ENCODE measurements at regions not wholly inside any gene's neighbourhood (a gene's known extent, or its start where the extent isn't known, plus 50 kb on each side); places are given as distances from the start of the nearest gene placed in this dataset.

- TF ChIP-seq, protein P1, sequence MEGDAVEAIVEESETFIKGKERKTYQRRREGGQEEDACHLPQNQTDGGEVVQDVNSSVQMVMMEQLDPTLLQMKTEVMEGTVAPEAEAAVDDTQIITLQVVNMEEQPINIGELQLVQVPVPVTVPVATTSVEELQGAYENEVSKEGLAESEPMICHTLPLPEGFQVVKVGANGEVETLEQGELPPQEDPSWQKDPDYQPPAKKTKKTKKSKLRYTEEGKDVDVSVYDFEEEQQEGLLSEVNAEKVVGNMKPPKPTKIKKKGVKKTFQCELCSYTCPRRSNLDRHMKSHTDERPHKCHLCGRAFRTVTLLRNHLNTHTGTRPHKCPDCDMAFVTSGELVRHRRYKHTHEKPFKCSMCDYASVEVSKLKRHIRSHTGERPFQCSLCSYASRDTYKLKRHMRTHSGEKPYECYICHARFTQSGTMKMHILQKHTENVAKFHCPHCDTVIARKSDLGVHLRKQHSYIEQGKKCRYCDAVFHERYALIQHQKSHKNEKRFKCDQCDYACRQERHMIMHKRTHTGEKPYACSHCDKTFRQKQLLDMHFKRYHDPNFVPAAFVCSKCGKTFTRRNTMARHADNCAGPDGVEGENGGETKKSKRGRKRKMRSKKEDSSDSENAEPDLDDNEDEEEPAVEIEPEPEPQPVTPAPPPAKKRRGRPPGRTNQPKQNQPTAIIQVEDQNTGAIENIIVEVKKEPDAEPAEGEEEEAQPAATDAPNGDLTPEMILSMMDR (IDR thresholded peaks at IDR 0.05) = no peak
- TF ChIP-seq FOSL2 (IDR thresholded peaks at IDR 0.05; ENCODE audit: borderline replicate concordance, low read depth) (no peak), JUND (IDR thresholded peaks at IDR 0.05) (no peak)
Observed at GRCh38 chr4:57658673-57659072, 548.5 kb upstream of the IGFBP7 start (continued).

DNA sequence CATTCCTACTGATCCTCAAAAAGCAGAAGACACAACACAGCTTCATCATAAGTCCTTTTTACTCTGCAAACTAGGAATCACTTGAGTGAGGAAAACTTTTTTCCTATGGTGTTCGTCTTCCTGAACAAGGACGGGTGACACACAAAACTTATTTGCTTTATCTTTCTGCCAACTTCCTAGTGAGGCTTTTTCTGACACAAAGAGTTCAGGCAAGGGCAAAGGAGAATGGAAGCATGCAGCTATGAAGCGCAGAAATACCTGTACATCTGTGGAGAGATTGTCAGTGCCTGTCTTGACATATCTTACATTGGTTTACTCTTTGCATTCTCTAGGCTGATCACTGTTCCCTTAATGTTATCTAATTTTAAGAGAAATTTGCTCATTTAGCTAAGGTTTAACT is 548.0 kb upstream of the IGFBP7 start:
- Histone ChIP-seq H3K27ac (ENCODE audit: low read depth in 2 of 2, low read length in 1 of 2) (no peak overlapping the region), H3K36me3 (replicated peaks in 1 of 2; ENCODE audit: control insufficient read depth in 1 of 2, insufficient read depth in 2 of 2, low read length in 1 of 2) (no peaks in the 10 kb centered on the region), H3K9ac (no peak overlapping the region), H3K9me3 (no peaks in the 10 kb centered on the region), H4K20me1 (ENCODE audit: insufficient read depth) (no peaks in the 10 kb centered on the region), H3F3A (replicated peaks; ENCODE audit: insufficient read depth) (no peaks in the 10 kb centered on the region), H3K27me3 (ENCODE audit: insufficient read depth) (no peaks in the 10 kb centered on the region), H3K9me2 (no peaks in the 10 kb centered on the region), H3K79me2 (ENCODE audit: insufficient read depth) (no peaks in the 10 kb centered on the region), H3K4me1 (ENCODE audit: control insufficient read depth in 1 of 2, insufficient read depth in 2 of 2, low read depth in 1 of 2, low read length in 1 of 2) (no peaks in the 10 kb centered on the region), H3K4me2 (no peak overlapping the region), H2AFZ (ENCODE audit: low read depth) (no peak overlapping the region), H3K4me3 (ENCODE audit: low read depth in 2 of 2, low read length in 1 of 2) (no peak overlapping the region)
- ChIA-PET CTCF (interaction anchor here (1.1 to 1.2 kb wide), 2 partner anchors 10 to 11 kb away, joined by 3 read pairs; no protein-coding TSS in a partner anchor), POLR2A (no interaction called here)
- no peak for DNase-seq
- TF ChIP-seq REST (IDR thresholded peaks at IDR 0.05; ENCODE audit: low read depth, low read length) (no peak), RXRA (IDR thresholded peaks at IDR 0.05; ENCODE audit: borderline replicate concordance, low read depth) (no peak), MXI1 (IDR thresholded peaks at IDR 0.05; ENCODE audit: low read depth, low read length) (no peak), TEAD4 (IDR thresholded peaks at IDR 0.05; ENCODE audit: borderline replicate concordance, insufficient read depth) (no peak), FOSL2 (IDR thresholded peaks at IDR 0.05; ENCODE audit: borderline replicate concordance, low read depth) (no peak), NRF1 (IDR thresholded peaks at IDR 0.05; ENCODE audit: low read depth, low read length) (no peak), JUND (IDR thresholded peaks at IDR 0.05) (no peak), POLR2AphosphoS5 (IDR thresholded peaks at IDR 0.05; ENCODE audit: low read depth, low read length) (no peak), GABPA (IDR thresholded peaks at IDR 0.05; ENCODE audit: low read depth) (no peak), MAX (IDR thresholded peaks at IDR 0.05; ENCODE audit: low read depth) (no peak), TCF12 (IDR thresholded peaks at IDR 0.05) (no peak)
- WGBS (ENCODE audit: low lambda C conversion rate) = 25% methylated on average over 3 of the region's 3 CpGs

Data from SK-N-SH (cell line).